ENCODE measurements at regions not wholly inside any gene's neighbourhood (a gene's known extent, or its start where the extent isn't known, plus 50 kb on each side); places are given as distances from the start of the nearest gene placed in this dataset.

DNA sequence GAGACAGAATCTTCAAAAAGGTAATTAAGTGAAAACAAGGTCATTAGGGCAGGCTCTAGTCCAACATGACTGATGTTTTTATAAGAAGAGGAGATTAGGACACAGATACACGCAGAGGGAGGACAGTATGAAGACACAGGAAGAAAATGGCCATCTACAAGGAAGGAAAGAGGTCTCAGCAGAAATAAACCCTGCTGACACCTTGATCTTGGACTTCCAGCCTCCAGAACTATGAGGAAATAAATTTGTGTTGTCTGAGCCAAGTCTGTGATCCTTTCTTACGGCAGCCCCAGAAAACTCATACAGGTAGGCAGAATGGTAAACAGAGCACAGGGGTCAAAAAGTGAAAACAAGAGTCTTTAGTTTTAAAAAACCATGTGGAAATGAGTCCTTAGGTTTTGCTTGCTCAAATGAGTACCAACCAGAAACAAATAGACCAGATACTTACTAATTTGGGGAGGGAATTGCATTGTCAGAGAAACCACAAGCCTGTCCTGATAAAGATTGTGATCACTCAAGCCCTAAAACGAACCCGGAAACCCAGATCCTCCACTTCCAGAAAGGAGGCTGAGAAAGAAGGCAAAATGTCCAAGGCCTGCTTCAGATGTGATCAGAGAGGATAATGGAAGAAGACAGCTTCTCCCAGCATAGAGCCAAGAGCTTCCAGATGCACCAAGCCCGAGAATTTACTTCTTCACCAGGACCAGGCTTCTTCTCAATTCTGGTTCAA lies 93.9 kb downstream of the DUSP6 start:
- ChIA-PET CTCF (interaction anchor here (1.1 kb wide), 1 partner anchor 14 kb away, joined by 4 read pairs; no protein-coding TSS in a partner anchor), POLR2A (no interaction called here)
- no peak for DNase-seq (ENCODE audit: extremely low spot score)
- no peak for TF ChIP-seq CTCF (IDR thresholded peaks at IDR 0.05; ENCODE audit: control extremely low read depth, extremely low read depth, low read depth, missing control alignments)

GRCh38 chr12:89257340-89257739 lies 95.0 kb downstream of the DUSP6 start:
- TF ChIP-seq CTCF (IDR thresholded peaks at IDR 0.05; ENCODE audit: control extremely low read depth, extremely low read depth, low read depth, missing control alignments), result no peak
- ChIA-PET POLR2A (no interaction called here), CTCF (interaction anchor here (2.4 kb wide), 1 partner anchor 11 kb away, joined by 14 read pairs; no protein-coding TSS in a partner anchor)
- no peak for DNase-seq (ENCODE audit: extremely low spot score)

DNA sequence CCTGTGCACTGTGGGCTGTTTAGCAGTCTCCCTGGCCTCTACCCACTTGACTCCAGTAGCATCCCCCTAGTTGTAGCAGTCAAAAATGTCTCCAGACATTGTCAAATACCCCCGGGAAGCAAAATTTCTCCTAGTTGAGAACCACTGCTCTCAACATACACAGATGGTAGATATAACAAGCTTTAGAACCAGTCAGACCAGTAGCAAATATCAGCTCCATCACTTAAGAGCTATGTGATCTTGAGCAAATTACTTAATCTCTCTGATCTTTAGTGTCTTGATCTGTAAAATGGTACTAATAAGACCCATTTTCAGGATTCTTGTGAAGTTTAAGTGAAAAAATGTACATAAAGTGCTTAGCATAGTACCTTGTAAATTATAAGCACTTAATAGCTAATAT lies 96.2 kb downstream of the DUSP6 start:
- TF ChIP-seq CTCF (IDR thresholded peaks at IDR 0.05; ENCODE audit: control extremely low read depth, extremely low read depth, low read depth, missing control alignments), result no peak
- ChIA-PET CTCF (interaction anchor here (0.9 to 2.4 kb wide), 2 partner anchors 10 to 287 kb away, joined by 3 to 14 read pairs; no protein-coding TSS in a partner anchor), POLR2A (no interaction called here)
- DNase-seq (ENCODE audit: extremely low spot score), result no peak

DNA sequence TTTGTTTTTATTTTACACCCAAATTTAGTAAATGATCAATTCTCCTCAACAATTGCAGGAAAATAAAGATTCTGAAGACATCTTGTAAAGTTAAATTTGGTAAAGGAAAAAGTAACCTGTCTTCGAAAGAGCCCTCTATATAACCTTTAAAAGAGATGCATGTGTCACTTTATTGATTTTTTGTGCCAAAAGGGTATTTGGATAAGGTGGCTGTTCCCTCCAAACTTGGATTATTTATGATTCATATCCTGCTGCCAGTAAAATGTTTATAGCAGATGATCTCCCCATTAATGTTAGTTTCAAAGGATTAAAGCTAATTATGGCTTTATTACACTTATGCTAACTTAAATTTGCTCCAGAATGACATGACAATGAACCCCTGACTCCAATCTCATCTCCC lies 98.8 kb downstream of the DUSP6 start:
- ChIA-PET POLR2A (no interaction called here), CTCF (no interaction called here)
- no peak for TF ChIP-seq CTCF (IDR thresholded peaks at IDR 0.05; ENCODE audit: control extremely low read depth, extremely low read depth, low read depth, missing control alignments)
- no peak for DNase-seq (ENCODE audit: extremely low spot score)

DNA sequence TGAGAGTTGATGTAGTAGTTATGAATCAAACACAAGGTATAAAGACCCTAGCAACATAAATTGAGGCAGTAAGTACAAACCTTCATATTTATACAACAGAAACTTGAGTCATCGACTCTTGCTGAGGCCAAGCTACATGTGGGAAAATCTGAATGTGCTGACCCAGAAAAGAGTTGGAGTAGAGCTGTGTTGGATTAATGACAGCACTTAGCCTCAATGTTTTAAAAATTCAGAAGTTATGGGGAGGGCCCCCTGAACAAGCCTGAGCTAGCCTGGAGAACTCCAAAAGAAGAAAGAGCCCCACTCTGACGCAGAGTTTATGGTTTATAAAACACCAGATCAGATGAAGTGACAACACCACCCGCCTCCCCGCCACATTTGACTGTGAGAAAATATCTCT lies 100.0 kb downstream of the DUSP6 start:
- no peak for TF ChIP-seq CTCF (IDR thresholded peaks at IDR 0.05; ENCODE audit: control extremely low read depth, extremely low read depth, low read depth, missing control alignments)
- no peak for DNase-seq (ENCODE audit: extremely low spot score)
- CTCF ChIA-PET, result interaction anchor here (0.7 kb wide), 1 partner anchor 9 kb away, joined by 3 read pairs; no protein-coding TSS in a partner anchor
- POLR2A ChIA-PET, result no interaction called here

GRCh38 chr12:89251342-89252271 lies 100.7 kb downstream of the DUSP6 start:
- DNase-seq (ENCODE audit: extremely low spot score), result no peak
- ChIA-PET CTCF (no interaction called here), POLR2A (no interaction called here)
- no peak for TF ChIP-seq CTCF (IDR thresholded peaks at IDR 0.05; ENCODE audit: control extremely low read depth, extremely low read depth, low read depth, missing control alignments)
